ENCODE measurements at regions not wholly inside any gene's neighbourhood (a gene's known extent, or its start where the extent isn't known, plus 50 kb on each side); places are given as distances from the start of the nearest gene placed in this dataset.

- no peaks in the 10 kb centered on the region for H3K9me3 ChIP-seq (ENCODE audit: control insufficient read depth, low read length)
- no peak overlapping the region for H3K27ac ChIP-seq (ENCODE audit: low read depth in 1 of 2, low read length in 2 of 2)
- no peaks in the 10 kb centered on the region for H3K4me1 ChIP-seq (ENCODE audit: control insufficient read depth in 1 of 2, insufficient read depth in 2 of 2, low read length in 2 of 2)
- WGBS, 2 donors = 68 to 77% methylated on average over 3 of the region's 3 CpGs
- H3K27me3 ChIP-seq (ENCODE audit: control insufficient read depth in 1 of 2, insufficient read depth in 2 of 2, low read length in 1 of 2) = no peaks in the 10 kb centered on the region
- H3K4me3 ChIP-seq (ENCODE audit: low read length in 2 of 2) = no peak overlapping the region
- intact Hi-C loops (cut with DNase I) = no loop called here
- ATAC-seq (ENCODE audit: low FRiP score) = no peak
- DNase-seq = no peak
- no peaks in the 10 kb centered on the region for H3K36me3 ChIP-seq (ENCODE audit: control insufficient read depth in 1 of 2, insufficient read depth in 2 of 2, low read length in 1 of 2)
Observed at GRCh38 chr15:23924686-23925085, 237.6 kb upstream of the NDN start.

- 69 to 81% methylated on average over 12 to 14 of the region's 14 CpGs for WGBS, 2 donors
- Histone ChIP-seq H3K9me3 (ENCODE audit: control insufficient read depth, low read length) (no peaks in the 10 kb centered on the region), H3K4me3 (ENCODE audit: low read length in 2 of 2) (no peak overlapping the region), H3K4me1 (ENCODE audit: control insufficient read depth in 1 of 2, insufficient read depth in 2 of 2, low read length in 2 of 2) (no peaks in the 10 kb centered on the region), H3K27ac (ENCODE audit: low read depth in 1 of 2, low read length in 2 of 2) (no peak overlapping the region), H3K36me3 (ENCODE audit: control insufficient read depth in 1 of 2, insufficient read depth in 2 of 2, low read length in 1 of 2) (no peaks in the 10 kb centered on the region), H3K27me3 (ENCODE audit: control insufficient read depth in 1 of 2, insufficient read depth in 2 of 2, low read length in 1 of 2) (no peaks in the 10 kb centered on the region)
- intact Hi-C loops (cut with DNase I) = no loop called here
- no peak for ATAC-seq (ENCODE audit: low FRiP score)
- no peak for DNase-seq
Observed at GRCh38 chr15:23954931-23955330, 267.8 kb upstream of the NDN start.

GRCh38 chr15:23983500-23984259 is 296.6 kb upstream of the NDN start:
- 66 to 69% methylated on average over 5 of the region's 5 CpGs for WGBS, 2 donors
- intact Hi-C loops (cut with DNase I) = no loop called here
- no peak overlapping the region for H3K4me3 ChIP-seq (ENCODE audit: low read length in 2 of 2)
- no peak overlapping the region for H3K27ac ChIP-seq (ENCODE audit: low read depth in 1 of 2, low read length in 2 of 2)
- no peaks in the 10 kb centered on the region for H3K9me3 ChIP-seq (ENCODE audit: control insufficient read depth, low read length)
- H3K36me3 ChIP-seq (ENCODE audit: control insufficient read depth in 1 of 2, insufficient read depth in 2 of 2, low read length in 1 of 2) = no peaks in the 10 kb centered on the region
- no peaks in the 10 kb centered on the region for H3K4me1 ChIP-seq (ENCODE audit: control insufficient read depth in 1 of 2, insufficient read depth in 2 of 2, low read length in 2 of 2)
- no peaks in the 10 kb centered on the region for H3K27me3 ChIP-seq (ENCODE audit: control insufficient read depth in 1 of 2, insufficient read depth in 2 of 2, low read length in 1 of 2)
- DNase-seq = no peak
- no peak for ATAC-seq (ENCODE audit: low FRiP score)

- no peak for ATAC-seq (ENCODE audit: low FRiP score)
Observed at GRCh38 chr15:23994273-23994672, 307.2 kb upstream of the NDN start.

GRCh38 chr15:23998056-23998455 is 311.0 kb upstream of the NDN start:
- Histone ChIP-seq H3K9me3 (ENCODE audit: control insufficient read depth, low read length) (peaks cover 7% of the 10 kb centered on the region), H3K36me3 (ENCODE audit: control insufficient read depth in 1 of 2, insufficient read depth in 2 of 2, low read length in 1 of 2) (no peaks in the 10 kb centered on the region), H3K4me1 (ENCODE audit: control insufficient read depth in 1 of 2, insufficient read depth in 2 of 2, low read length in 2 of 2) (no peaks in the 10 kb centered on the region), H3K4me3 (ENCODE audit: low read length in 2 of 2) (no peak overlapping the region), H3K27me3 (ENCODE audit: control insufficient read depth in 1 of 2, insufficient read depth in 2 of 2, low read length in 1 of 2) (no peaks in the 10 kb centered on the region), H3K27ac (ENCODE audit: low read depth in 1 of 2, low read length in 2 of 2) (no peak overlapping the region)
- no peak for DNase-seq
- intact Hi-C loops (cut with DNase I) = no loop called here
- no peak for ATAC-seq (ENCODE audit: low FRiP score)
- WGBS, 2 donors = 30 to 48% methylated on average over 1 of the region's 1 CpG

More at GRCh38 chr15:23994273-23994672, 307.2 kb upstream of the NDN start:
- peaks cover 9% of the 10 kb centered on the region for H3K9me3 ChIP-seq (ENCODE audit: control insufficient read depth, low read length)
- no peak for DNase-seq
- H3K36me3 ChIP-seq (ENCODE audit: control insufficient read depth in 1 of 2, insufficient read depth in 2 of 2, low read length in 1 of 2) = no peaks in the 10 kb centered on the region
- intact Hi-C loops (cut with DNase I) = no loop called here
- no peak overlapping the region for H3K27ac ChIP-seq (ENCODE audit: low read depth in 1 of 2, low read length in 2 of 2)
- H3K4me3 ChIP-seq (ENCODE audit: low read length in 2 of 2) = no peak overlapping the region
- 64 to 68% methylated on average over 4 of the region's 4 CpGs for WGBS, 2 donors
- no peaks in the 10 kb centered on the region for H3K4me1 ChIP-seq (ENCODE audit: control insufficient read depth in 1 of 2, insufficient read depth in 2 of 2, low read length in 2 of 2)
- no peaks in the 10 kb centered on the region for H3K27me3 ChIP-seq (ENCODE audit: control insufficient read depth in 1 of 2, insufficient read depth in 2 of 2, low read length in 1 of 2)

- Histone ChIP-seq H3K4me1 (ENCODE audit: control insufficient read depth in 1 of 2, insufficient read depth in 2 of 2, low read length in 2 of 2) (no peaks in the 10 kb centered on the region), H3K9me3 (ENCODE audit: control insufficient read depth, low read length) (no peaks in the 10 kb centered on the region), H3K36me3 (ENCODE audit: control insufficient read depth in 1 of 2, insufficient read depth in 2 of 2, low read length in 1 of 2) (no peaks in the 10 kb centered on the region), H3K27me3 (ENCODE audit: control insufficient read depth in 1 of 2, insufficient read depth in 2 of 2, low read length in 1 of 2) (no peaks in the 10 kb centered on the region), H3K4me3 (ENCODE audit: low read length in 2 of 2) (no peak overlapping the region), H3K27ac (ENCODE audit: low read depth in 1 of 2, low read length in 2 of 2) (no peak overlapping the region)
- WGBS, 2 donors = 35% methylated on average over 1 of the region's 1 CpG
- ATAC-seq (ENCODE audit: low FRiP score) = no peak
- intact Hi-C loops (cut with DNase I) = no loop called here
- DNase-seq = no peak
Observed at GRCh38 chr15:24008476-24008875, 321.4 kb upstream of the NDN start.

GRCh38 chr15:24017470-24017869 is 330.4 kb upstream of the NDN start:
- whole genome bisulfite sequencing, 2 donors = 77 to 93% methylated on average over 1 of the region's 1 CpG
- Histone ChIP-seq H3K4me1 (ENCODE audit: control insufficient read depth in 1 of 2, insufficient read depth in 2 of 2, low read length in 2 of 2) (no peaks in the 10 kb centered on the region), H3K36me3 (ENCODE audit: control insufficient read depth in 1 of 2, insufficient read depth in 2 of 2, low read length in 1 of 2) (no peaks in the 10 kb centered on the region), H3K4me3 (ENCODE audit: low read length in 2 of 2) (no peak overlapping the region), H3K27me3 (ENCODE audit: control insufficient read depth in 1 of 2, insufficient read depth in 2 of 2, low read length in 1 of 2) (no peaks in the 10 kb centered on the region), H3K9me3 (ENCODE audit: control insufficient read depth, low read length) (no peaks in the 10 kb centered on the region), H3K27ac (ENCODE audit: low read depth in 1 of 2, low read length in 2 of 2) (no peak overlapping the region)
- DNase-seq = no peak
- no peak for ATAC-seq (ENCODE audit: low FRiP score)
- intact Hi-C loops (cut with DNase I) = no loop called here

GRCh38 chr15:24039683-24040082 is 352.6 kb upstream of the NDN start:
- 45 to 60% methylated on average over 1 of the region's 1 CpG for WGBS, 2 donors

GRCh38 chr15:24054547-24055245 is 367.6 kb upstream of the NDN start:
- ATAC-seq (ENCODE audit: low FRiP score) (no peak), DNase-seq (no peak)
- WGBS, 2 donors = 58% methylated on average over 10 of the region's 10 CpGs
- intact Hi-C loops (cut with DNase I) = no loop called here
- Histone ChIP-seq H3K4me3 (ENCODE audit: low read length in 2 of 2) (no peak overlapping the region), H3K36me3 (ENCODE audit: control insufficient read depth in 1 of 2, insufficient read depth in 2 of 2, low read length in 1 of 2) (no peaks in the 10 kb centered on the region), H3K9me3 (ENCODE audit: control insufficient read depth, low read length) (no peaks in the 10 kb centered on the region), H3K27me3 (ENCODE audit: control insufficient read depth in 1 of 2, insufficient read depth in 2 of 2, low read length in 1 of 2) (no peaks in the 10 kb centered on the region), H3K27ac (ENCODE audit: low read depth in 1 of 2, low read length in 2 of 2) (no peak overlapping the region), H3K4me1 (ENCODE audit: control insufficient read depth in 1 of 2, insufficient read depth in 2 of 2, low read length in 2 of 2) (no peaks in the 10 kb centered on the region)

More at GRCh38 chr15:24039683-24040082, 352.6 kb upstream of the NDN start:
- Histone ChIP-seq H3K27ac (ENCODE audit: low read depth in 1 of 2, low read length in 2 of 2) (no peak overlapping the region), H3K27me3 (ENCODE audit: control insufficient read depth in 1 of 2, insufficient read depth in 2 of 2, low read length in 1 of 2) (no peaks in the 10 kb centered on the region), H3K4me3 (ENCODE audit: low read length in 2 of 2) (no peak overlapping the region), H3K9me3 (ENCODE audit: control insufficient read depth, low read length) (peaks cover 4% of the 10 kb centered on the region), H3K4me1 (ENCODE audit: control insufficient read depth in 1 of 2, insufficient read depth in 2 of 2, low read length in 2 of 2) (no peaks in the 10 kb centered on the region), H3K36me3 (ENCODE audit: control insufficient read depth in 1 of 2, insufficient read depth in 2 of 2, low read length in 1 of 2) (no peaks in the 10 kb centered on the region)
- intact Hi-C loops (cut with DNase I) = no loop called here
- DNase-seq (no peak), ATAC-seq (ENCODE audit: low FRiP score) (no peak)

Data from aorta (tissue), 5 donors.